HL-60 (cell line): ENCODE measurements at regions not wholly inside any gene's neighbourhood (a gene's known extent, or its start where the extent isn't known, plus 50 kb on each side); places are given as distances from the start of the nearest gene placed in this dataset.

Experiments
- DNase-seq, 2 experiments: peaks; one replicate each; pipeline ENCODE4 v3.0.0-alpha.2; 2010 to 2020; ENCODE audit warnings: low read depth in 1 of 2, low spot score in 1 of 2
- H3K27ac ChIP-seq: fragments of 250-450 bp; sonication (Bioruptor Pico); replicated peaks from 2 replicates; pipeline ENCODE4 v1.5.1; 2020; ENCODE audit warnings: mild to moderate bottlenecking, moderate library complexity
- H3K27me3 ChIP-seq: fragments of 250-450 bp; sonication (Bioruptor Pico); 2 replicates; pipeline ENCODE4 v1.5.1; 2021; ENCODE audit warnings: mild to moderate bottlenecking, moderate library complexity; ENCODE audit not compliant: insufficient read depth, poor library complexity, severe bottlenecking
- H3K4me3 ChIP-seq: replicated peaks from 2 replicates; pipeline ENCODE4 v1.5.1; 2011; ENCODE audit warnings: mild to moderate bottlenecking, control low read depth, low read length; ENCODE audit not compliant: insufficient read depth
- CTCF ChIP-seq: IDR thresholded peaks from one replicate; pipeline ENCODE4 v1.5.1; 2011; ENCODE audit warnings: low read length, control low read depth, inconsistent platforms; ENCODE audit not compliant: insufficient read depth
- GABPA ChIP-seq: IDR thresholded peaks from 2 replicates; pipeline ENCODE4 v1.6.1; 2012; ENCODE audit warnings: low read depth
- POLR2AphosphoS5 ChIP-seq: IDR thresholded peaks from 2 replicates; pipeline ENCODE4 v1.6.1; 2012; ENCODE audit warnings: low read depth
- REST ChIP-seq: IDR thresholded peaks from 2 replicates; pipeline ENCODE4 v1.6.1; 2012; ENCODE audit warnings: low read depth; ENCODE audit not compliant: insufficient replicate concordance
- SPI1 ChIP-seq: IDR thresholded peaks from 2 replicates; pipeline ENCODE4 v1.6.1; 2012; ENCODE audit warnings: low read depth, mild to moderate bottlenecking, borderline replicate concordance

- peak; percentile 83 to 93 for DNase-seq
- no peak for TF ChIP-seq GABPA
- TF ChIP-seq REST = no peak
- TF ChIP-seq POLR2AphosphoS5 = peak; percentile 61
- no peak for TF ChIP-seq CTCF
- peak; percentile 88 for TF ChIP-seq SPI1
- Histone ChIP-seq H3K27me3 (no peaks in the 10 kb centered on the region), H3K4me3 (peak overlapping the region; percentile 26), H3K27ac (peak overlapping the region; percentile 79)
Observed at GRCh38 chr13:50208826-50209335, 193.6 kb downstream of the KCNRG start.

GRCh38 chr13:50209631-50210030 lies 194.4 kb downstream of the KCNRG start:
- Histone ChIP-seq H3K27ac (peak overlapping the region; percentile 79), H3K27me3 (no peaks in the 10 kb centered on the region), H3K4me3 (no peak overlapping the region)
- TF ChIP-seq SPI1 (no peak), POLR2AphosphoS5 (no peak), REST (no peak), GABPA (no peak), CTCF (no peak)
- no peak for DNase-seq

GRCh38 chr13:50213526-50213925 lies 198.3 kb downstream of the KCNRG start:
- TF ChIP-seq POLR2AphosphoS5 (no peak), SPI1 (no peak), REST (no peak)
- no peak for DNase-seq
- H3K27me3 ChIP-seq = no peaks in the 10 kb centered on the region
- no peak overlapping the region for H3K27ac ChIP-seq
- no peak overlapping the region for H3K4me3 ChIP-seq
